MM.1S (cell line): ENCODE measurements at regions not wholly inside any gene's neighbourhood (a gene's known extent, or its start where the extent isn't known, plus 50 kb on each side); places are given as distances from the start of the nearest gene placed in this dataset.

Experiments used
- DNase-seq: peaks from one replicate; pipeline ENCODE4 v3.0.0-alpha.2; 2015
- H2AFZ ChIP-seq: fragments of 300-600 bp; sonication (generic); 2 replicates; pipeline ENCODE4 v1.6.0; 2016; ENCODE audit warnings: antibody characterized with exemption, low read length
- H3F3A ChIP-seq: fragments of 300-600 bp; sonication (generic); 2 replicates; pipeline ENCODE4 v1.6.1; 2016; ENCODE audit warnings: mild to moderate bottlenecking, antibody characterized with exemption, low read length, moderate library complexity, mixed read lengths; ENCODE audit not compliant: insufficient read depth
- H3K27ac ChIP-seq: fragments of 300-600 bp; sonication (generic); 2 replicates; pipeline ENCODE4 v1.5.1; 2016; ENCODE audit warnings: mild to moderate bottlenecking, low read length
- H3K27me3 ChIP-seq: fragments of 300-600 bp; sonication (generic); replicated peaks from 2 replicates; pipeline ENCODE4 v1.6.0; 2016; ENCODE audit warnings: low read length; ENCODE audit not compliant: insufficient read depth
- H3K36me3 ChIP-seq: fragments of 300-600 bp; sonication (generic); replicated peaks from 2 replicates; pipeline ENCODE4 v1.6.1; 2016; ENCODE audit warnings: mild to moderate bottlenecking, low read length, mixed read lengths; ENCODE audit not compliant: insufficient read depth
- H3K4me1 ChIP-seq: fragments of 300-600 bp; sonication (generic); 2 replicates; pipeline ENCODE4 v1.6.1; 2016; ENCODE audit warnings: low read length, mixed read lengths
- H3K4me2 ChIP-seq: fragments of 300-600 bp; sonication (generic); 2 replicates; pipeline ENCODE4 v1.6.0; 2016; ENCODE audit warnings: low read depth, low read length
- H3K4me3 ChIP-seq: fragments of 300-600 bp; sonication (generic); 2 replicates; pipeline ENCODE4 v1.5.1; 2016; ENCODE audit warnings: low read length, mixed read lengths
- H3K79me2 ChIP-seq: fragments of 300-600 bp; sonication (generic); 2 replicates; pipeline ENCODE4 v1.6.1; 2016; ENCODE audit warnings: mixed run types, low read length, mixed read lengths
- H3K9ac ChIP-seq: fragments of 300-600 bp; sonication (generic); 2 replicates; pipeline ENCODE4 v1.6.1; 2016; ENCODE audit warnings: low read length, mixed read lengths
- H3K9me2 ChIP-seq: fragments of 300-600 bp; sonication (generic); replicated peaks from 2 replicates; pipeline ENCODE4 v1.6.1; 2016; ENCODE audit warnings: mild to moderate bottlenecking, low read length, mixed read lengths; ENCODE audit not compliant: insufficient read depth
- H3K9me3 ChIP-seq: fragments of 300-600 bp; sonication (generic); replicated peaks from 2 replicates; pipeline ENCODE4 v1.6.1; 2016; ENCODE audit warnings: mild to moderate bottlenecking, low read length, mixed read lengths; ENCODE audit not compliant: insufficient read depth
- H4K20me1 ChIP-seq: fragments of 300-600 bp; sonication (generic); 2 replicates; pipeline ENCODE4 v1.6.1; 2016; ENCODE audit warnings: mild to moderate bottlenecking, low read length, moderate library complexity, mixed read lengths; ENCODE audit not compliant: insufficient read depth
- EZH2 ChIP-seq: fragments of 300-600 bp; sonication (generic); optimal IDR thresholded peaks from 2 replicates; pipeline ENCODE3; 2017; ENCODE audit warnings: low read depth, mild to moderate bottlenecking, antibody characterized with exemption, low read length, mixed read lengths
- EZH2phosphoT487 ChIP-seq: fragments of 300-600 bp; sonication (generic); IDR thresholded peaks from 2 replicates; pipeline ENCODE4 v1.6.1; 2018; ENCODE audit warnings: antibody characterized with exemption, low read length
- TF ChIP-seq, protein P1 (sequence below): fragments of 300-600 bp; sonication (generic); IDR thresholded peaks from 2 replicates; pipeline ENCODE4 v1.5.1; 2016; ENCODE audit warnings: antibody characterized with exemption, low read length, mixed read lengths

DNA sequence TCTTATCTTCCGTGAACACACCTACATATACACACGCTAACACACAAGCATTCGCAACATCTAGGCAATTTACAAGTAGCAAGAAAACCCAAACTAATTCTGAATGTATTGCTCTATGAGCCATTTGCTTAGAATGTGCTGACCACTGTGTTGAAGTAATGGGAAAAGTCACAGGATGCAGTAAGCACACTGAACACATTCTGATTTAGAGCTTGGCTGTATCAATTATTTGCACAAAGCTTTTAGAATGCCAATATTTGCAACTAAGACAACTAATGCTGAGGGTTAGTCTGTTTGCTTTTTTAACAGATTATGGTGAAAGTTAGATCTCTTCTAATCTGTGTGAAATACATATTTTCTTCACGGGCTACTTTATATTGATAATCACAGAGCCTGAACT lies 179.8 kb upstream of the ELAC2 start:
- Histone ChIP-seq H3K9ac (no peak overlapping the region), H3K79me2 (no peaks in the 10 kb centered on the region), H4K20me1 (no peaks in the 10 kb centered on the region), H3K4me2 (no peak overlapping the region), H3K36me3 (no peaks in the 10 kb centered on the region), H3K27me3 (no peaks in the 10 kb centered on the region), H3K9me3 (no peaks in the 10 kb centered on the region), H3K27ac (no peak overlapping the region), H3K4me3 (no peak overlapping the region), H2AFZ (no peak overlapping the region), H3F3A (no peaks in the 10 kb centered on the region), H3K9me2 (no peaks in the 10 kb centered on the region), H3K4me1 (no peaks in the 10 kb centered on the region)
- no peak for TF ChIP-seq EZH2
- no peak for TF ChIP-seq EZH2phosphoT487
- TF ChIP-seq, protein P1, sequence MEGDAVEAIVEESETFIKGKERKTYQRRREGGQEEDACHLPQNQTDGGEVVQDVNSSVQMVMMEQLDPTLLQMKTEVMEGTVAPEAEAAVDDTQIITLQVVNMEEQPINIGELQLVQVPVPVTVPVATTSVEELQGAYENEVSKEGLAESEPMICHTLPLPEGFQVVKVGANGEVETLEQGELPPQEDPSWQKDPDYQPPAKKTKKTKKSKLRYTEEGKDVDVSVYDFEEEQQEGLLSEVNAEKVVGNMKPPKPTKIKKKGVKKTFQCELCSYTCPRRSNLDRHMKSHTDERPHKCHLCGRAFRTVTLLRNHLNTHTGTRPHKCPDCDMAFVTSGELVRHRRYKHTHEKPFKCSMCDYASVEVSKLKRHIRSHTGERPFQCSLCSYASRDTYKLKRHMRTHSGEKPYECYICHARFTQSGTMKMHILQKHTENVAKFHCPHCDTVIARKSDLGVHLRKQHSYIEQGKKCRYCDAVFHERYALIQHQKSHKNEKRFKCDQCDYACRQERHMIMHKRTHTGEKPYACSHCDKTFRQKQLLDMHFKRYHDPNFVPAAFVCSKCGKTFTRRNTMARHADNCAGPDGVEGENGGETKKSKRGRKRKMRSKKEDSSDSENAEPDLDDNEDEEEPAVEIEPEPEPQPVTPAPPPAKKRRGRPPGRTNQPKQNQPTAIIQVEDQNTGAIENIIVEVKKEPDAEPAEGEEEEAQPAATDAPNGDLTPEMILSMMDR = no peak
- no peak for DNase-seq

DNA sequence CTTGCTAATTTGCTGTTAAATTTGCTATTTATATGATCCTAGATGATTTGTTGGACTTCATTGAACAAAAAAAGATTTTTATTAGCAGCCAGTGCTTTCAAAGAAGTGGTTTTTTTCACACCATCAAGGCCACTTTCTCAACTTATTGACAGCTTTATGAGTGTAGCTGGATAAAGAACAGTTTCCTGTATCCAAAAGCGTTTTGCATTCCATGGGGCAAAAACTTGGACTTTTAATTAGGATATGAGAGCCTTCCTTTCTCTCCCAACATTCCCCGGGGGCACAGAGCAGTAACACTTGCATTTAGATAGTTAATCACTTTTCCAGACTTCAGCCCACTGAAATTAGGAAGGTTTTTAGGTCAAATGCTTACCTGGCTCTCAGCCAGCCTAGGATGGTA lies 177.1 kb upstream of the ELAC2 start:
- Histone ChIP-seq H3K4me1 (no peaks in the 10 kb centered on the region), H3K9ac (no peak overlapping the region), H3K36me3 (no peaks in the 10 kb centered on the region), H3K4me2 (no peak overlapping the region), H3K9me2 (no peaks in the 10 kb centered on the region), H3K27me3 (no peaks in the 10 kb centered on the region), H2AFZ (no peak overlapping the region), H4K20me1 (no peaks in the 10 kb centered on the region), H3K27ac (no peak overlapping the region), H3K4me3 (no peak overlapping the region), H3K79me2 (no peaks in the 10 kb centered on the region), H3F3A (no peaks in the 10 kb centered on the region), H3K9me3 (no peaks in the 10 kb centered on the region)
- TF ChIP-seq, protein P1 = no peak
- TF ChIP-seq EZH2phosphoT487 (no peak), EZH2 (no peak)
- no peak for DNase-seq

DNA sequence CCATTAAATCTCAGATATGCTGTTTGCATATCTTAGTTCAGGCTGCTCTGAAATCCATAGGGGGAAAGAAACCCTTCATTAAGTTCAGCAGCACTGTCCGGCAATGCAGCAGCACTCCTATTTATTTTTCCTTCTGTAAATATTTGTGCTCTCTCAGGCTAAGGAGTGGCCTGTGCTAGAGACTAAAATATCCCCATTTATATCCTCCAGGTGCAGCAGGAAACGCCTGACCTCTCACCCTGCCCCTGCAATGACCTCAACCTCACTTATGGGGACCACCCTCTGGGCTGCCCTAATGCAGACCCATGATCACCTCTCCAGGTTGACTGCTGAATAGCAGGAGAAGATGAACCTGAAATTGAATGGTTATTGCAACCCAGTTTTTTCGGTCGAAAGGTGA lies 165.0 kb upstream of the ELAC2 start:
- H3K4me3 ChIP-seq = no peak overlapping the region

More for the DNA sequence above, 165.0 kb upstream of the ELAC2 start:
- Histone ChIP-seq H3K9me3 (no peaks in the 10 kb centered on the region), H3K27me3 (no peaks in the 10 kb centered on the region), H3F3A (no peaks in the 10 kb centered on the region), H3K9ac (no peak overlapping the region), H4K20me1 (no peaks in the 10 kb centered on the region), H3K9me2 (no peaks in the 10 kb centered on the region), H3K4me2 (no peak overlapping the region), H3K4me1 (no peaks in the 10 kb centered on the region), H3K79me2 (no peaks in the 10 kb centered on the region), H2AFZ (no peak overlapping the region), H3K27ac (no peak overlapping the region), H3K36me3 (no peaks in the 10 kb centered on the region)
- DNase-seq = no peak
- TF ChIP-seq, protein P1 = no peak
- no peak for TF ChIP-seq EZH2phosphoT487
- TF ChIP-seq EZH2 = no peak
